Fibroblast of lung (primary cell): ENCODE measurements at regions not wholly inside any gene's neighbourhood (a gene's known extent, or its start where the extent isn't known, plus 50 kb on each side); places are given as distances from the start of the nearest gene placed in this dataset.
"Not testable (repeated sequence)": the region's sequence is repeated elsewhere in the genome, so short reads cannot be mapped to it uniquely, and the experiment has no call there.

ENCODE experiments used
- CTCF ChIP-seq, 2 donors: IDR thresholded peaks in 1 of 2; conservative IDR thresholded peaks in 1 of 2; 1 replicate in 1 of 2; 2 replicates in 1 of 2; pipeline ENCODE4 v1.5.1; 2011 to 2012; ENCODE audit warnings: low read length in 2 of 2, control low read depth in 1 of 2, inconsistent platforms in 1 of 2, low read depth in 1 of 2, mild to moderate bottlenecking in 1 of 2
- EZH2 ChIP-seq: IDR thresholded peaks from 2 replicates; pipeline ENCODE4 v1.5.1; 2012; ENCODE audit warnings: low read length, control low read depth, mild to moderate bottlenecking; ENCODE audit errors: missing control alignments

- TF ChIP-seq CTCF (conservative IDR thresholded peaks at IDR 0.05 in 1 of 2, IDR thresholded peaks at IDR 0.05 in 1 of 2; ENCODE audit: low read depth in 1 of 2, low read length in 2 of 2); EZH2: not testable (repeated sequence)
These were observed 62.1 kb upstream of the RESF1 start for GRCh38 chr12:31897092-31897491.
